Left lobe of liver (tissue), 2 donors: ENCODE measurements at regions not wholly inside any gene's neighbourhood (a gene's known extent, or its start where the extent isn't known, plus 50 kb on each side); places are given as distances from the start of the nearest gene placed in this dataset.

ENCODE experiments used
- ATAC-seq: fragments of 200-7000 bp; cut with Tn5 transposase; one replicate; pipeline ENCODE4 v1.9.1; 2020; ENCODE audit warnings: mild to moderate bottlenecking, moderate library complexity
- DNase-seq: peaks from one replicate; pipeline ENCODE4 v3.0.0-alpha.2; 2020; ENCODE audit warnings: low spot score
- donor health status: DM: no; HTN: no; CAD: no; lungs with moderate emphysema.
- donor health status: DM: no; HTN: yes; CAD: no.

GRCh38 chr4:138301536-138301935, 59.4 kb upstream of the SLC7A11 start:
- no peak for DNase-seq
- no peak for ATAC-seq

- DNase-seq (no peak), ATAC-seq (no peak)
These were observed 58.5 kb upstream of the SLC7A11 start for GRCh38 chr4:138300616-138301015.

GRCh38 chr4:138299881-138300280, 57.7 kb upstream of the SLC7A11 start:
- DNase-seq = no peak
- no peak for ATAC-seq

GRCh38 chr4:138298866-138299265, 56.7 kb upstream of the SLC7A11 start:
- no peak for DNase-seq
- ATAC-seq = no peak

- ATAC-seq (no peak), DNase-seq (no peak)
These were observed 56.3 kb upstream of the SLC7A11 start for GRCh38 chr4:138298431-138298830.

- ATAC-seq (no peak), DNase-seq (no peak)
These were observed 55.7 kb upstream of the SLC7A11 start for GRCh38 chr4:138297743-138298405.

GRCh38 chr4:138292321-138292720, 50.2 kb upstream of the SLC7A11 start:
- DNase-seq (no peak), ATAC-seq (no peak)
